ENCODE measurements at regions not wholly inside any gene's neighbourhood (a gene's known extent, or its start where the extent isn't known, plus 50 kb on each side); places are given as distances from the start of the nearest gene placed in this dataset.
A peak's percentile ranks its signal among the peaks of the same experiment; 100 is the strongest.
"Not testable (repeated sequence)": the region's sequence is repeated elsewhere in the genome, so short reads cannot be mapped to it uniquely, and the experiment has no call there.

DNA sequence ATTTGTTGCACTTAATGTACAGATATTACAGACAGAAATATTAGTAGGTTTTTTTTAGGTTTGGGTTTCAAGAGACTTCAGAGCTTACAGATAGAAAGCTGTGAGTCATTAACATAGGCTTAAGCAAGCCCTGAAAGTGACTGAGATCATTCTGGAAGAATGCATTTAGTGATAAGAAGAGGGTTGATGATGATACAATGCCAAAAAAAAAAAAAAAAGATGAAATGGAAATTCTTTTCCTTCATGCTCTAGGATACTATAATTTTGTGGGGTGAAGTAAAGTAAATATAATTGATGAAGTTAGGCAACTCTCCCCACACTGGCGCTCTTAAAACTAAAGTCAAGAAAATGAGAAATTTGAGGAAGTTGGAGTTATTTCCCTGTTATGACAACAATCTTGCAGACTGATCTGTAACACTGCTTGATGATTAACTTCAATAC, 169.4 kb upstream of the ZNF385D start:
- no peaks in the 10 kb centered on the region for H3K36me3 ChIP-seq (replicated peaks in 1 of 2; ENCODE audit: control insufficient read depth in 1 of 2, insufficient read depth in 2 of 2, low read length in 1 of 2)
- no peak overlapping the region for H3K4me2 ChIP-seq
- no peaks in the 10 kb centered on the region for H3K9me3 ChIP-seq
- peak overlapping the region in 1 of 2 experiments; percentile 54; a peak in 2 of 4 replicates for H3K27ac ChIP-seq (ENCODE audit: low read depth in 2 of 2, low read length in 1 of 2)
- DNase-seq: no peak
- H3K79me2 ChIP-seq (ENCODE audit: insufficient read depth): no peaks in the 10 kb centered on the region; the same call in 1 of the 2 replicates
- H2AFZ ChIP-seq (ENCODE audit: low read depth): no peak overlapping the region
- WGBS (ENCODE audit: low lambda C conversion rate): 86% methylated on average over 1 of the region's 1 CpG
- H3K4me3 ChIP-seq (ENCODE audit: low read depth in 2 of 2, low read length in 1 of 2): no peak overlapping the region
- no peaks in the 10 kb centered on the region for H4K20me1 ChIP-seq (ENCODE audit: insufficient read depth)
- no peaks in the 10 kb centered on the region for H3K27me3 ChIP-seq (ENCODE audit: insufficient read depth)
- H3K9me2 ChIP-seq: no peaks in the 10 kb centered on the region
- H3K9ac ChIP-seq: no peak overlapping the region
- peaks cover 3% of the 10 kb centered on the region for H3F3A ChIP-seq (replicated peaks; ENCODE audit: insufficient read depth)
- TF ChIP-seq EP300 (IDR thresholded peaks at IDR 0.05; ENCODE audit: borderline replicate concordance in 1 of 2, low read depth in 1 of 2, low read length in 1 of 2): 0 out of 4 replicates have a peak, but pooled peaks of 1 of the 2 experiments have one; percentile 8
- no peak for TF ChIP-seq CHD2 (IDR thresholded peaks at IDR 0.05; ENCODE audit: low read length, partially characterized antibody)
- no peak for TF ChIP-seq RCOR1 (IDR thresholded peaks at IDR 0.05; ENCODE audit: low read length)
- 0 out of 2 replicates have a peak, but pooled peaks have one; percentile 13 for TF ChIP-seq JUND (IDR thresholded peaks at IDR 0.05)
- POLR2A ChIA-PET: interaction anchor here (0.7 kb wide), 1 partner anchor 51 kb away, joined by 4 read pairs; no protein-coding TSS in a partner anchor
- peaks cover 0 to 15% of the 10 kb centered on the region in 2 experiments; a peak in 2 of 4 replicates for H3K4me1 ChIP-seq (ENCODE audit: control insufficient read depth in 1 of 2, insufficient read depth in 2 of 2, low read depth in 1 of 2, low read length in 1 of 2)
- CTCF ChIA-PET: no interaction called here

DNA sequence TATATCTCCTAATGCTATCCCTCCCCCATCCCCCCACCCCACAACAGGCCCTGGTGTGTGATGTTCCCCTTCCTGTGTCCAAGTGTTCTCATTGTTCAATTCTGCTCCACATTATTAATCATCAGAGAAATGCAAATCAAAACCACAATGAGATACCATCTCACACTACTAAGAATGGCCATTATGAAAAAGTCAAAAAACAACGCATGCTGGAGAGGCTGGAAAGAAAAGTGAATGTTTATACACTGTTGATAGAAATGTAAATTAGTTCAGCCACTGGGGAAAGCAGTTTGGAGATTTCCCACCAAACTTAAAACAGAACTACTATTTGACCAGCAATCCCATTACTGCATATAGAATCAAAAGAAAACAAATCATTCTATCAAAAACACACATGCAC, 172.1 kb upstream of the ZNF385D start:
- H3K27me3 ChIP-seq (ENCODE audit: insufficient read depth); H3K4me2 ChIP-seq; H3K9ac ChIP-seq; H4K20me1 ChIP-seq (ENCODE audit: insufficient read depth); H3F3A ChIP-seq (replicated peaks; ENCODE audit: insufficient read depth); H3K36me3 ChIP-seq (replicated peaks in 1 of 2; ENCODE audit: control insufficient read depth in 1 of 2, insufficient read depth in 2 of 2, low read length in 1 of 2); H2AFZ ChIP-seq (ENCODE audit: low read depth); DNase-seq; H3K4me3 ChIP-seq (ENCODE audit: low read depth in 2 of 2, low read length in 1 of 2); H3K9me2 ChIP-seq; CTCF ChIA-PET; H3K9me3 ChIP-seq; POLR2A ChIA-PET; H3K79me2 ChIP-seq (ENCODE audit: insufficient read depth); H3K27ac ChIP-seq (ENCODE audit: low read depth in 2 of 2, low read length in 1 of 2): not testable (repeated sequence)
- H3K4me1 ChIP-seq (ENCODE audit: control insufficient read depth in 1 of 2, insufficient read depth in 2 of 2, low read depth in 1 of 2, low read length in 1 of 2): peaks cover 0 to 15% of the 10 kb centered on the region in 2 experiments; a peak in 2 of 4 replicates
- 68% methylated on average over 1 of the region's 1 CpG for WGBS (ENCODE audit: low lambda C conversion rate)

GRCh38 chr3:21927261-21927660, 176.3 kb upstream of the ZNF385D start:
- H3K4me1 ChIP-seq (ENCODE audit: control insufficient read depth in 1 of 2, insufficient read depth in 2 of 2, low read depth in 1 of 2, low read length in 1 of 2): no peaks in the 10 kb centered on the region
- H3K79me2 ChIP-seq (ENCODE audit: insufficient read depth): no peaks in the 10 kb centered on the region
- H2AFZ ChIP-seq (ENCODE audit: low read depth): no peak overlapping the region
- ChIA-PET POLR2A (no interaction called here), CTCF (interaction anchor here (0.7 to 1.3 kb wide), 4 partner anchors 18 to 97 kb away, joined by 3 to 4 read pairs (median 3); no protein-coding TSS in a partner anchor)
- no peaks in the 10 kb centered on the region for H3K36me3 ChIP-seq (replicated peaks in 1 of 2; ENCODE audit: control insufficient read depth in 1 of 2, insufficient read depth in 2 of 2, low read length in 1 of 2)
- no peak overlapping the region for H3K9ac ChIP-seq
- H3K9me2 ChIP-seq: no peaks in the 10 kb centered on the region
- no peaks in the 10 kb centered on the region for H4K20me1 ChIP-seq (ENCODE audit: insufficient read depth)
- no peak for DNase-seq
- H3F3A ChIP-seq (replicated peaks; ENCODE audit: insufficient read depth): no peaks in the 10 kb centered on the region
- H3K27me3 ChIP-seq (ENCODE audit: insufficient read depth): no peaks in the 10 kb centered on the region
- H3K4me2 ChIP-seq: no peak overlapping the region
- H3K27ac ChIP-seq (ENCODE audit: low read depth in 2 of 2, low read length in 1 of 2): no peak overlapping the region
- WGBS (ENCODE audit: low lambda C conversion rate): 38% methylated on average over 3 of the region's 3 CpGs
- TF ChIP-seq FOXJ3 (CRISPR knock-in tag; IDR thresholded peaks at IDR 0.05): no peak
- no peaks in the 10 kb centered on the region for H3K9me3 ChIP-seq
- H3K4me3 ChIP-seq (ENCODE audit: low read depth in 2 of 2, low read length in 1 of 2): no peak overlapping the region

- H3K4me2 ChIP-seq: no peak overlapping the region
- H3K9me2 ChIP-seq: no peaks in the 10 kb centered on the region
- no peak overlapping the region for H3K9ac ChIP-seq
- no peak overlapping the region for H2AFZ ChIP-seq (ENCODE audit: low read depth)
- H3K4me3 ChIP-seq (ENCODE audit: low read depth in 2 of 2, low read length in 1 of 2): no peak overlapping the region
- H3K27ac ChIP-seq (ENCODE audit: low read depth in 2 of 2, low read length in 1 of 2): no peak overlapping the region
- no peaks in the 10 kb centered on the region for H3K79me2 ChIP-seq (ENCODE audit: insufficient read depth)
- H3F3A ChIP-seq (replicated peaks; ENCODE audit: insufficient read depth): no peaks in the 10 kb centered on the region
- ChIA-PET CTCF (interaction anchor here (1.4 kb wide), 1 partner anchor 40 kb away, joined by 3 read pairs; no protein-coding TSS in a partner anchor), POLR2A (no interaction called here)
- TF ChIP-seq, protein P1, sequence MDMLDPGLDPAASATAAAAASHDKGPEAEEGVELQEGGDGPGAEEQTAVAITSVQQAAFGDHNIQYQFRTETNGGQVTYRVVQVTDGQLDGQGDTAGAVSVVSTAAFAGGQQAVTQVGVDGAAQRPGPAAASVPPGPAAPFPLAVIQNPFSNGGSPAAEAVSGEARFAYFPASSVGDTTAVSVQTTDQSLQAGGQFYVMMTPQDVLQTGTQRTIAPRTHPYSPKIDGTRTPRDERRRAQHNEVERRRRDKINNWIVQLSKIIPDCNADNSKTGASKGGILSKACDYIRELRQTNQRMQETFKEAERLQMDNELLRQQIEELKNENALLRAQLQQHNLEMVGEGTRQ (IDR thresholded peaks at IDR 0.05; ENCODE audit: borderline replicate concordance, low read depth, low read length): no peak
- no peak for TF ChIP-seq MXI1 (IDR thresholded peaks at IDR 0.05; ENCODE audit: low read depth, low read length)
- TF ChIP-seq EP300 (IDR thresholded peaks at IDR 0.05; ENCODE audit: borderline replicate concordance in 1 of 2, low read depth in 1 of 2, low read length in 1 of 2): no peak
- TF ChIP-seq RAD21 (IDR thresholded peaks at IDR 0.05; ENCODE audit: low read length): no peak
- no peak for TF ChIP-seq YY1 (IDR thresholded peaks at IDR 0.05; ENCODE audit: low read depth)
- TF ChIP-seq FOXM1 (IDR thresholded peaks at IDR 0.05; ENCODE audit: low read depth): no peak
- TF ChIP-seq FOSL2 (IDR thresholded peaks at IDR 0.05; ENCODE audit: borderline replicate concordance, low read depth): no peak
- no peak for TF ChIP-seq GATA2 (CRISPR knock-in tag; IDR thresholded peaks at IDR 0.05)
- no peak for TF ChIP-seq NRF1 (IDR thresholded peaks at IDR 0.05; ENCODE audit: low read depth, low read length)
- no peak for TF ChIP-seq POLR2AphosphoS5 (IDR thresholded peaks at IDR 0.05; ENCODE audit: low read depth, low read length)
- TF ChIP-seq MAX (IDR thresholded peaks at IDR 0.05; ENCODE audit: low read depth): no peak
- TF ChIP-seq EZH2phosphoT487 (IDR thresholded peaks at IDR 0.05; ENCODE audit: borderline replicate concordance, low read depth): no peak
- TF ChIP-seq CHD2 (IDR thresholded peaks at IDR 0.05; ENCODE audit: low read length, partially characterized antibody): no peak
- TF ChIP-seq RXRA (IDR thresholded peaks at IDR 0.05; ENCODE audit: borderline replicate concordance, low read depth): no peak
- H4K20me1 ChIP-seq (ENCODE audit: insufficient read depth): no peaks in the 10 kb centered on the region
- H3K4me1 ChIP-seq (ENCODE audit: control insufficient read depth in 1 of 2, insufficient read depth in 2 of 2, low read depth in 1 of 2, low read length in 1 of 2): no peaks in the 10 kb centered on the region; a peak in 1 of 4 replicates
- H3K27me3 ChIP-seq (ENCODE audit: insufficient read depth): no peaks in the 10 kb centered on the region
- no peaks in the 10 kb centered on the region for H3K9me3 ChIP-seq
- no peak for DNase-seq
- H3K36me3 ChIP-seq (replicated peaks in 1 of 2; ENCODE audit: control insufficient read depth in 1 of 2, insufficient read depth in 2 of 2, low read length in 1 of 2): no peaks in the 10 kb centered on the region
Observed at GRCh38 chr3:21934591-21934990, 183.6 kb upstream of the ZNF385D start.

Data from SK-N-SH (cell line).